ENCODE measurements at regions not wholly inside any gene's neighbourhood (a gene's known extent, or its start where the extent isn't known, plus 50 kb on each side); places are given as distances from the start of the nearest gene placed in this dataset.

- no peak for TF ChIP-seq SPI1 (IDR thresholded peaks at IDR 0.05; ENCODE audit: borderline replicate concordance, low read depth)
- TF ChIP-seq GABPA (IDR thresholded peaks at IDR 0.05; ENCODE audit: low read depth) = no peak
- no peak for TF ChIP-seq POLR2AphosphoS5 (IDR thresholded peaks at IDR 0.05; ENCODE audit: low read depth)
- no peak for TF ChIP-seq REST (IDR thresholded peaks at IDR 0.05; ENCODE audit: insufficient replicate concordance, low read depth)
- TF ChIP-seq, protein P1, sequence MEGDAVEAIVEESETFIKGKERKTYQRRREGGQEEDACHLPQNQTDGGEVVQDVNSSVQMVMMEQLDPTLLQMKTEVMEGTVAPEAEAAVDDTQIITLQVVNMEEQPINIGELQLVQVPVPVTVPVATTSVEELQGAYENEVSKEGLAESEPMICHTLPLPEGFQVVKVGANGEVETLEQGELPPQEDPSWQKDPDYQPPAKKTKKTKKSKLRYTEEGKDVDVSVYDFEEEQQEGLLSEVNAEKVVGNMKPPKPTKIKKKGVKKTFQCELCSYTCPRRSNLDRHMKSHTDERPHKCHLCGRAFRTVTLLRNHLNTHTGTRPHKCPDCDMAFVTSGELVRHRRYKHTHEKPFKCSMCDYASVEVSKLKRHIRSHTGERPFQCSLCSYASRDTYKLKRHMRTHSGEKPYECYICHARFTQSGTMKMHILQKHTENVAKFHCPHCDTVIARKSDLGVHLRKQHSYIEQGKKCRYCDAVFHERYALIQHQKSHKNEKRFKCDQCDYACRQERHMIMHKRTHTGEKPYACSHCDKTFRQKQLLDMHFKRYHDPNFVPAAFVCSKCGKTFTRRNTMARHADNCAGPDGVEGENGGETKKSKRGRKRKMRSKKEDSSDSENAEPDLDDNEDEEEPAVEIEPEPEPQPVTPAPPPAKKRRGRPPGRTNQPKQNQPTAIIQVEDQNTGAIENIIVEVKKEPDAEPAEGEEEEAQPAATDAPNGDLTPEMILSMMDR (IDR thresholded peaks at IDR 0.05; ENCODE audit: insufficient read depth, low read length) = no peak
- Histone ChIP-seq H3K27me3 (ENCODE audit: insufficient read depth, poor library complexity, severe bottlenecking) (no peaks in the 10 kb centered on the region), H3K4me3 (replicated peaks; ENCODE audit: insufficient read depth, low read length) (no peak overlapping the region), H3K27ac (replicated peaks) (no peak overlapping the region)
- DNase-seq (ENCODE audit: low read depth in 1 of 2, low spot score in 1 of 2) = no peak
These were observed 68.3 kb downstream of the RIN2 start for GRCh38 chr20:19826179-19826914.

- Histone ChIP-seq H3K27me3 (ENCODE audit: insufficient read depth, poor library complexity, severe bottlenecking) (no peaks in the 10 kb centered on the region), H3K4me3 (replicated peaks; ENCODE audit: insufficient read depth, low read length) (no peak overlapping the region), H3K27ac (replicated peaks) (no peak overlapping the region)
- no peak for TF ChIP-seq POLR2AphosphoS5 (IDR thresholded peaks at IDR 0.05; ENCODE audit: low read depth)
- no peak for TF ChIP-seq GABPA (IDR thresholded peaks at IDR 0.05; ENCODE audit: low read depth)
- TF ChIP-seq SPI1 (IDR thresholded peaks at IDR 0.05; ENCODE audit: borderline replicate concordance, low read depth) = no peak
- DNase-seq (ENCODE audit: low read depth in 1 of 2, low spot score in 1 of 2) = no peak
These were observed 69.8 kb downstream of the RIN2 start for GRCh38 chr20:19827818-19828217.

- TF ChIP-seq GABPA (IDR thresholded peaks at IDR 0.05; ENCODE audit: low read depth) (no peak), SPI1 (IDR thresholded peaks at IDR 0.05; ENCODE audit: borderline replicate concordance, low read depth) (peak; percentile 77), REST (IDR thresholded peaks at IDR 0.05; ENCODE audit: insufficient replicate concordance, low read depth) (no peak)
- TF ChIP-seq, protein P1 (IDR thresholded peaks at IDR 0.05; ENCODE audit: insufficient read depth, low read length) = peak; percentile 6
- no peak overlapping the region for H3K4me3 ChIP-seq (replicated peaks; ENCODE audit: insufficient read depth, low read length)
- H3K27me3 ChIP-seq (ENCODE audit: insufficient read depth, poor library complexity, severe bottlenecking) = no peaks in the 10 kb centered on the region
- no peak overlapping the region for H3K27ac ChIP-seq (replicated peaks)
- DNase-seq (ENCODE audit: low read depth in 1 of 2, low spot score in 1 of 2) = peak; percentile 9 to 87
These were observed 70.2 kb downstream of the RIN2 start for GRCh38 chr20:19828232-19828631.

- DNase-seq (ENCODE audit: low read depth in 1 of 2, low spot score in 1 of 2) = no peak
- Histone ChIP-seq H3K27me3 (ENCODE audit: insufficient read depth, poor library complexity, severe bottlenecking) (no peaks in the 10 kb centered on the region), H3K27ac (replicated peaks) (no peak overlapping the region), H3K4me3 (replicated peaks; ENCODE audit: insufficient read depth, low read length) (no peak overlapping the region)
- TF ChIP-seq, protein P1 (IDR thresholded peaks at IDR 0.05; ENCODE audit: insufficient read depth, low read length) = no peak
- TF ChIP-seq REST (IDR thresholded peaks at IDR 0.05; ENCODE audit: insufficient replicate concordance, low read depth) (no peak), POLR2AphosphoS5 (IDR thresholded peaks at IDR 0.05; ENCODE audit: low read depth) (no peak)
These were observed 72.2 kb downstream of the RIN2 start for GRCh38 chr20:19830211-19830785.
